Upper lobe of left lung (tissue), 4 donors: ENCODE measurements at regions not wholly inside any gene's neighbourhood (a gene's known extent, or its start where the extent isn't known, plus 50 kb on each side); places are given as distances from the start of the nearest gene placed in this dataset.

Experiments
- CTCF ChIP-seq, 6 experiments: fragments of 450-650 bp in 4 of 6; fragments of 200-600 bp in 2 of 6; sonication (generic) in 2 of 6; IDR thresholded peaks; one replicate each; pipeline ENCODE4 v1.5.1; 2016 to 2019; ENCODE audit warnings: antibody characterized with exemption in 6 of 6
- POLR2A ChIP-seq, 4 donors: fragments of 450-650 bp; IDR thresholded peaks; one replicate each; pipeline ENCODE4 v1.5.1; 2016 to 2017; ENCODE audit warnings: antibody characterized with exemption in 4 of 4, mild to moderate bottlenecking in 2 of 4
- POLR2AphosphoS5 ChIP-seq, 2 donors: sonication (generic); formaldehyde crosslinking; IDR thresholded peaks; one replicate each; pipeline ENCODE4 v1.5.1; 2017; ENCODE audit warnings: antibody characterized with exemption in 2 of 2

- no peak for TF ChIP-seq CTCF (IDR thresholded peaks at IDR 0.05)
- TF ChIP-seq POLR2AphosphoS5 (IDR thresholded peaks at IDR 0.05): no peak
- no peak for TF ChIP-seq POLR2A (IDR thresholded peaks at IDR 0.05)
Observed at GRCh38 chr18:73214970-73215369, 347.2 kb upstream of the NETO1 start.
